ENCODE measurements at regions not wholly inside any gene's neighbourhood (a gene's known extent, or its start where the extent isn't known, plus 50 kb on each side); places are given as distances from the start of the nearest gene placed in this dataset.

DNA sequence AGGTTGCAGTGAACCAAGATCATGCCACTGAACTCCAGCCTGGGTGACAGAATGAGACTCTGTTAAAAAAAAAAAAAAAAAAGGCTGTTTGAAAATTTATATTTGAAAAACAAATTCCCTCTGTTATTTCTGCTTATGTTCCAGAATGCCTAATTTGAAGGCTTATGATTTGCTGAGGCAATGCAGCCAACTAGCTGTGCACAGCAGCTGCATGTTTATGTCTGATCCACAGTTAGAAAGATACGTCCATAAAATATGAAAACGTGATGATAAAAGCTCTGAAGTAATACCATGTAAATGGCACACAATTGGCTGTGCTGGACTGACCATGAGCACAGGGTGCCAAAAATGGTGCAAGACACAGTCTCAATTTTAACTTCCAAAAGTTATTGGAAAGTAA lies 453.2 kb downstream of the TUSC1 start:
- no peak overlapping the region for H3K27ac ChIP-seq
- H3K27me3 ChIP-seq: no peaks in the 10 kb centered on the region
- no peaks in the 10 kb centered on the region for H3K36me3 ChIP-seq
- 81 to 85% methylated on average over 2 of the region's 2 CpGs for WGBS, 2 donors
- intact Hi-C loops (cut with DNase I): no loop called here
- H3K9me3 ChIP-seq: peaks cover 0 to 15% (median 0%) of the 10 kb centered on the region in 11 donors
- DNase-seq: no peak
- no peak overlapping the region for H3K4me3 ChIP-seq
- TF ChIP-seq, protein P1, sequence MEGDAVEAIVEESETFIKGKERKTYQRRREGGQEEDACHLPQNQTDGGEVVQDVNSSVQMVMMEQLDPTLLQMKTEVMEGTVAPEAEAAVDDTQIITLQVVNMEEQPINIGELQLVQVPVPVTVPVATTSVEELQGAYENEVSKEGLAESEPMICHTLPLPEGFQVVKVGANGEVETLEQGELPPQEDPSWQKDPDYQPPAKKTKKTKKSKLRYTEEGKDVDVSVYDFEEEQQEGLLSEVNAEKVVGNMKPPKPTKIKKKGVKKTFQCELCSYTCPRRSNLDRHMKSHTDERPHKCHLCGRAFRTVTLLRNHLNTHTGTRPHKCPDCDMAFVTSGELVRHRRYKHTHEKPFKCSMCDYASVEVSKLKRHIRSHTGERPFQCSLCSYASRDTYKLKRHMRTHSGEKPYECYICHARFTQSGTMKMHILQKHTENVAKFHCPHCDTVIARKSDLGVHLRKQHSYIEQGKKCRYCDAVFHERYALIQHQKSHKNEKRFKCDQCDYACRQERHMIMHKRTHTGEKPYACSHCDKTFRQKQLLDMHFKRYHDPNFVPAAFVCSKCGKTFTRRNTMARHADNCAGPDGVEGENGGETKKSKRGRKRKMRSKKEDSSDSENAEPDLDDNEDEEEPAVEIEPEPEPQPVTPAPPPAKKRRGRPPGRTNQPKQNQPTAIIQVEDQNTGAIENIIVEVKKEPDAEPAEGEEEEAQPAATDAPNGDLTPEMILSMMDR (IDR thresholded peaks at IDR 0.05): no peak
- ATAC-seq: no peak
- no peaks in the 10 kb centered on the region for H3K4me1 ChIP-seq

- Histone ChIP-seq H3K4me1 (no peaks in the 10 kb centered on the region), H3K27me3 (no peaks in the 10 kb centered on the region), H3K4me3 (no peak overlapping the region), H3K27ac (no peak overlapping the region), H3K9me3 (peaks cover 0 to 9% (median 0%) of the 10 kb centered on the region in 11 donors), H3K36me3 (no peaks in the 10 kb centered on the region)
- TF ChIP-seq, protein P1 (IDR thresholded peaks at IDR 0.05): no peak
- intact Hi-C loops (cut with DNase I): no loop called here
- ATAC-seq (no peak), DNase-seq (no peak)
- 80 to 86% methylated on average over 2 of the region's 2 CpGs for WGBS, 2 donors
Measured at GRCh38 chr9:25224309-25224708, 453.9 kb downstream of the TUSC1 start.

DNA sequence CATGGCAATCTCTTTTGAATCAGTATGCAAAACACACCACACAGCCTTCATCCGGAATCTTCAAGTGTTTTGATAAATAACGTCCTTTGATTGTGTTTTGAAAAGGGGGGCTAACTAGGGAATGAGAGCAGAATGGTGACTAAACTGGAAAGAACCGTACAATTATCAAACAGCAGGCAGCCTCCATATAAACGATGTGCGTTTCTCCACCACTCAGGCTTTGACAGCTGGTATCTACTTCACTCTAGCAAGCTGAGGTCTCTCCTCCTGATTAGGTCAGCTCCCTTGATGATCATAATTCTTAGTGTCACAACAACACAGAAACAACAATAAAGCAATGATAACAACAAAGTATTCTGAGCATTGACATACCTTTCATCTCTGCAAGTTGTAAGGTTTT lies 465.9 kb downstream of the TUSC1 start:
- TF ChIP-seq, protein P1 (IDR thresholded peaks at IDR 0.05): no peak
- Histone ChIP-seq H3K27ac (no peak overlapping the region), H3K27me3 (no peaks in the 10 kb centered on the region), H3K4me3 (no peak overlapping the region), H3K9me3 (no peaks in the 10 kb centered on the region), H3K36me3 (no peaks in the 10 kb centered on the region), H3K4me1 (no peaks in the 10 kb centered on the region)
- DNase-seq (no peak), ATAC-seq (no peak)
- WGBS, 2 donors: 20 to 30% methylated on average over 5 of the region's 5 CpGs
- intact Hi-C loops (cut with DNase I): no loop called here

DNA sequence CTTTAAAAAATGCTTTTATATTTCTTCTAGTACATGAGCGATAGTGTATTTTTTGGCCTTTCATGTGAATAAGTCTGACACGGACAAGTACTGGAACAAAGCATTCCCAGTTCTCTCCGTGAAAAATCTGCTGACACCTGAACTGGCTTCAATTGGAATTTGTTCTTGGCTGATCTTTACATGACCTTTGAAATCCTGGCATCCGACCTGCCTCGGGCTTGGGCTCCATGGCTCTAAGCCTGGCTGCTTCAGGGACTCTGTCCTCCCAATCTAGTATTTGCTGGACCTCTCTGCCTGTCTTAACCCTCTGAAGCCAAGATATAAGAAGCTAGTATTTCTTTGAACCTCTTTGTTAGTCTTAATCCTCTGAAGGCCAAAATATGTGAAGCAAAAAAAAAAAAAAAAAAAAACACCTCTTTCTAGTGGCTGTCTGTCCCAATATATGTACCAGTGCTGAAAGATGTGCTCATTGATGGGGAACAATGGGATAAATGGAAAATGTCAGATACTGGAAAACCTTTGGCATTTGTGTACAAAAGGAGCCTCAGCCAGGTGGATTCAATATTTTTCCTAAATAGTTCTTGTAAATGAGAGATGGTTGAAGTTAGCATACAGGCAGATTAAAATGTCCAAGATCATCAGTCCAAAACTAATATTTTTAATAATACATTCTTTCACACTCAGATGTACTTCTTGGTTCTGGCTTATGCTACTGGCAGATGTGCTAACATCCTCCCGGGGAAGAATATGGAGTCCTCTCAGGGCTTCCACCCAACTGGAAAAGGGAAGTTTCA lies 470.6 kb downstream of the TUSC1 start:
- WGBS, 2 donors: 58 to 65% methylated on average over 6 of the region's 6 CpGs

More for the DNA sequence above, 470.6 kb downstream of the TUSC1 start:
- Histone ChIP-seq H3K9me3 (peaks cover 0 to 11% (median 0%) of the 10 kb centered on the region in 11 donors), H3K4me3 (no peak overlapping the region), H3K4me1 (no peaks in the 10 kb centered on the region), H3K27me3 (no peaks in the 10 kb centered on the region), H3K36me3 (no peaks in the 10 kb centered on the region), H3K27ac (no peak overlapping the region)
- ATAC-seq (peak in 4 of 8 donors; percentile 44 to 90 (median 78)), DNase-seq (peak in 1 of 2 donors; percentile 11)
- intact Hi-C loops (cut with DNase I): no loop called here
- TF ChIP-seq, protein P1 (IDR thresholded peaks at IDR 0.05): no peak

Data from heart right ventricle (tissue), 16 donors.